Activated CD4-positive, alpha-beta T cell treated with anti-CD3 and anti-CD28 coated beads for 36 hours (primary cell): ENCODE measurements at regions not wholly inside any gene's neighbourhood (a gene's known extent, or its start where the extent isn't known, plus 50 kb on each side); places are given as distances from the start of the nearest gene placed in this dataset.

Experiments
- ATAC-seq: fragments of 200-7000 bp; cut with Tn5 transposase; one replicate; pipeline ENCODE4 v1.10.0; 2021; ENCODE audit warnings: mild to moderate bottlenecking, moderate library complexity
- CTCF ChIA-PET: fragments of 350-600 bp; sonication (Branson Sonifier 250); formaldehyde crosslinking; loops from one replicate; lab custom pipeline; 2021; ENCODE audit warnings: antibody characterized with exemption; lab: Charles Lee
- POLR2A ChIA-PET: fragments of 350-600 bp; sonication (Branson Sonifier 250); formaldehyde crosslinking; loops from one replicate; lab custom pipeline; 2021; ENCODE audit warnings: antibody characterized with exemption, inconsistent platforms; lab: Charles Lee
- DNase-seq: peaks from one replicate; pipeline ENCODE4 v3.0.0-alpha.2; 2020
- H3K27ac Mint-ChIP-seq: one replicate; pipeline ENCODE4 v1.8.0; 2021; ENCODE audit warnings: mixed read lengths
- H3K27me3 Mint-ChIP-seq: one replicate; pipeline ENCODE4 v1.8.0; 2021; ENCODE audit warnings: mixed read lengths
- H3K36me3 Mint-ChIP-seq: one replicate; pipeline ENCODE4 v1.8.0; 2021; ENCODE audit warnings: low read depth, mixed read lengths
- H3K4me1 Mint-ChIP-seq: one replicate; pipeline ENCODE4 v1.8.0; 2021; ENCODE audit warnings: mixed read lengths
- H3K4me3 Mint-ChIP-seq: one replicate; pipeline ENCODE4 v1.8.0; 2021; ENCODE audit warnings: mild to moderate bottlenecking, moderate library complexity, mixed read lengths
- H3K9me3 Mint-ChIP-seq: one replicate; pipeline ENCODE4 v1.8.0; 2021; ENCODE audit warnings: low read depth, mixed read lengths
- intact Hi-C, 2 experiments: fragments of 100-400 bp; cut with DNase I in 1 of 2; cut with micrococcal nuclease in 1 of 2; formaldehyde crosslinking; loops; one replicate each; pipeline versions ENCODE4 v1.14.2 to v1.15.1; 2022 to 2024; cut with DNase I, micrococcal nuclease

DNA sequence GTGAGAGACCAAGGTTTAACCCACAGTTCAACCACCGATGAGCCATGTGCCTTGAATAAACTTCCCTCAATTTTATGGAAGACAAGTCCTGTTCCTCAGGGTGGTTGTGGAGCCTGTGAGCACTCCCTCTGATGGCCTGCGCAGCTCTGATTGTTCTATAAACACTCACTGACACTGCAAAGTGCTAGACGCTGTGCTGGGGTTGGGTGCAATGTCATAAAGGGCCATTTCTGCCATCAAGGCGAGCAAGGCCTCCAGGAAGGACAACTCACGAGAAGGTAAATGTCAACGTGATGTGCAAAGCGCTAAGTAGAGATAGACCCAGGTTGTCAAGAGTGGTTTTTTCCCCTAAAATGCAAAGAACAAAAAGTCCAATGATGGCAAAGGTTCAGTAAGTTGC, 75.7 kb upstream of the SYT6 start:
- CTCF ChIA-PET: no interaction called here
- Mint-ChIP-seq H3K9me3 (no peaks in the 10 kb centered on the region), H3K27me3 (no peaks in the 10 kb centered on the region), H3K4me1 (peaks cover 3% of the 10 kb centered on the region), H3K36me3 (no peaks in the 10 kb centered on the region), H3K4me3 (no peak overlapping the region), H3K27ac (no peak overlapping the region)
- no peak for ATAC-seq
- POLR2A ChIA-PET: no interaction called here
- DNase-seq: no peak
- intact Hi-C loops: no loop called here

DNA sequence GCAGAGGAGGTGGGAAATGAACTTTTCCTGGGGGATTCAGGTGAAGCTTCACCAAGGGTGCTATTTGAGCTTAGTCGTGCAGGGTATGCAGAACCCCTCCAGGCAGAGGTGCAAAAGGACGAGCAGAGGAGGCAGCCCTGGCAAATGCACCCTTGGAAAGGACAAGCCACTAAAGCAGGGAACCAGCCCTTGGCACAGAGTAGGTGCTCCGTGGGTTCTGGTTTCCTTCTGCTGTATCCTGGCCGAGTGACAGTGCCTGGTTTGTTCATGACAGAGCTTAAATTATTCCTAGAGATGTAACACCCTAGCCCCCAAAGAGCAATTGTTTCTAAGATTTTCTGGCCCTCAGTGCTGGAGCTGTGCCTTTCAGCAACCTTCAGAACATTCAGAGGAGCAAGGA, 73.4 kb upstream of the SYT6 start:
- Mint-ChIP-seq H3K36me3 (no peaks in the 10 kb centered on the region), H3K27me3 (no peaks in the 10 kb centered on the region), H3K27ac (no peak overlapping the region), H3K9me3 (no peaks in the 10 kb centered on the region), H3K4me1 (no peaks in the 10 kb centered on the region), H3K4me3 (no peak overlapping the region)
- intact Hi-C loops: no loop called here
- ChIA-PET POLR2A (no interaction called here), CTCF (interaction anchor here (0.7 kb wide), 1 partner anchor 100 kb away, joined by 4 read pairs; no protein-coding TSS in a partner anchor)
- ATAC-seq: no peak
- DNase-seq: no peak

DNA sequence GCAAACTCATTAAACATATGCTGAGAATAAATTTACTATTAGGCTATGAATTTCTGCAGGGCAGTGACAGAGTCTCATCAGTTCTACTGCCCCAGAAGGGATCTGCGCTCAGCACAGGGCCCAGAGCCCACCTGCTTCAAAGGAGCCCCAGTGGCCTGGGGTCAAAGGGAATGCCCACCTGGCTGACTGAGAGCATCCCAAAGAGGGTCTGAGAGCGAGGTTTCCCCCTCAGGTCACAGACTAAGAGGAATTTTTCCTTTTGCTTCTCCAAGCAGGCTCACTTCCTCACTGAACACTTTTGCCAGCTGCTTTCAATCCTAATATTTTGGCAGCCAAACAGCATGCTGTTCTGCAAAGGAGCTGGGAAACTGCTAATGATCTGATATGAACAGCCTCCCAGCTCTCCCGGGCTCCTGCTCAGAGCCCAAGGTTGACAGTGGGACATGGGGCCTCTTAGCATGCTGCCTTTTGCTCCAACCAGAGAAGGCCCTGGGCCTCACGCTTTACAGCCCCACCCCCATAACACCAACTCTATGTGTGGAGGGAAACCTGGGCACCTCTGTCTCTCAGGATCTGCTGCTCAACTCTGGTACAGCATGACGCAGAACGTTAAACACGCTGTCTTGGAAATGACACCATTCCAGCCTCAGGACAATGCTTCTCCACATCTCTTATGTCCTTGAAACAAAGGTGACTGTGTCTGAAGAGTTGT, 70.7 kb upstream of the SYT6 start:
- DNase-seq (no peak), ATAC-seq (no peak)
- Mint-ChIP-seq H3K27ac (no peak overlapping the region), H3K36me3 (no peaks in the 10 kb centered on the region), H3K4me3 (no peak overlapping the region), H3K4me1 (no peaks in the 10 kb centered on the region), H3K9me3 (no peaks in the 10 kb centered on the region), H3K27me3 (no peaks in the 10 kb centered on the region)
- intact Hi-C loops: no loop called here
- ChIA-PET POLR2A (no interaction called here), CTCF (no interaction called here)

- CTCF ChIA-PET: no interaction called here
- DNase-seq (no peak), ATAC-seq (no peak)
- intact Hi-C loops: no loop called here
- Mint-ChIP-seq H3K4me3 (no peak overlapping the region), H3K4me1 (peaks cover 4% of the 10 kb centered on the region), H3K36me3 (no peaks in the 10 kb centered on the region), H3K27ac (no peak overlapping the region), H3K9me3 (no peaks in the 10 kb centered on the region), H3K27me3 (no peaks in the 10 kb centered on the region)
- POLR2A ChIA-PET: no interaction called here
Observed at GRCh38 chr1:114222920-114223319, 69.3 kb upstream of the SYT6 start.

DNA sequence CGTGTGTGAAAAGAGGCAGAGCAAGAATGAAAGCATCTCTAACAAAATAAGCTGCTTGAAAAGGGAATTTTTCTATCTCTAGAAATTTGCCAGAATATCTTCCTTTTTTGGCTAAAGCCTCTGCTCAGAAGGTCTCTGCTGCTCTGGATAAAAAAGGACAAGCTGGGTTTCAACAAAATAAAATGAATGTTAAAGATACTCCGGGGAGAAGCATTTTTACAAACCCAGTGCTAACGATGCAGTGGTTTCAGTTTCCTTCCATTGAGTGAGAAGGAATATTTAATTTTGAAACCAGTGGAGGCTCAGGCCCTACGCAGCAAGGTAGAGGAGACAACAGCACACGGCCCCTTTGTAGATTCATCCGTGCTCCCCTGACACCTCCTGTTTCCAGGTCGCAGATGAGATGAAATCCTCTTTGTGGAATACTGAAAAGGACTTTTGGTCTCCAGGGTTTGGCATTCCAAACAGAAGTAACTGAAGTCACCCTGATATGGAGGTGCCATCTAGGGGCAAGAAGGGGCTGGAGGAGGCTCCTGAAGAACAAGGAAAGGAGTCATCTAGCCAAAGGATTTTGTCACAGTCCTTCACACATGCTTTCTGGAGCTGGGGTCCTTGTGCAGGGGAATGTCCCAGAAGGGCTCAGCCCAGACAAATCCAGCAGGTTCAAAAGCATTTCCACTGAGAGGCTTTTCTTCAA, 65.7 kb upstream of the SYT6 start:
- Mint-ChIP-seq H3K36me3 (no peaks in the 10 kb centered on the region), H3K9me3 (no peaks in the 10 kb centered on the region), H3K4me1 (peaks cover 4% of the 10 kb centered on the region), H3K27me3 (no peaks in the 10 kb centered on the region), H3K4me3 (no peak overlapping the region), H3K27ac (no peak overlapping the region)
- intact Hi-C loops: no loop called here
- ChIA-PET POLR2A (no interaction called here), CTCF (no interaction called here)
- ATAC-seq (no peak), DNase-seq (no peak)

GRCh38 chr1:114218361-114219171, 64.9 kb upstream of the SYT6 start:
- H3K4me3 Mint-ChIP-seq: no peak overlapping the region
- H3K27me3 Mint-ChIP-seq: no peaks in the 10 kb centered on the region
- H3K4me1 Mint-ChIP-seq: peaks cover 4% of the 10 kb centered on the region
- H3K36me3 Mint-ChIP-seq: no peaks in the 10 kb centered on the region
- ChIA-PET POLR2A (no interaction called here), CTCF (interaction anchor here (0.7 kb wide), 1 partner anchor 16 kb away, joined by 3 read pairs; no protein-coding TSS in a partner anchor)
- intact Hi-C loops: no loop called here
- H3K27ac Mint-ChIP-seq: no peak overlapping the region
- ATAC-seq: no peak
- H3K9me3 Mint-ChIP-seq: no peaks in the 10 kb centered on the region
- no peak for DNase-seq

DNA sequence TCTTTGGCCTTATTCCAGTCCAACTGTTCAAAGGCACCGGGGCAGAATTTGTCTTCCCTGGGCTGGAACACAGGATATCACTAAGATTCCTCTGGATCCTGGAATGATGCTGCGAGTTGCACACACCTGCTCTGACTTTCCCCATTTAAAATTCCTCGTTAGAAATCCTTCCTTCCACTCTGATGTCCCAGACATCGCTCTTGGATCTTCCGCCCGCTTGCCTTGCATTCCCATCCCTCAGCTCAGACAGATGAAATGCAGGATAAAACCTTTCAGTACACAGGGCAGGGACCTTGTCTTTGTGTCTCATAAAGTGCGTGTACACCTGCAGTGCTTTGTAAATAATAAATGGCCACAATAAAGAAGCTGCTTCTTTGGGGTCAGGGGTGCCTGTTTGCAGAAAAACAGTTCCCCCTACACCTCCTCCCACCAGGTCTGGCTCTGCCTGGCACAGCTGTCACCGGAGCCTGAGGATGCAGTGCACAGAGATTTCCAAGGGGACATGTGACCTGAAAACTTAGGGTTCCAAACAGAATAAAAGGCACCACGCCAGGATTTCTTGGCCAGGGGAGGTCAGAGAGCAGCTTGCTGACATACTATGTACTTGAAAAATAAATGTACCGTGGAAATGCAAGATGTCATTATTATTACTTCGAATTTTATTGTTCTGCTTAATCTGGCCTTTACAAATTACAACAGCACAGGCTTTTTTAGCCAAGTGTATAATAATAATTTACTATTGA, 62.9 kb upstream of the SYT6 start:
- POLR2A ChIA-PET: no interaction called here
- CTCF ChIA-PET: interaction anchor here (0.7 kb wide), 1 partner anchor 160 kb away, joined by 3 read pairs; no protein-coding TSS in a partner anchor
- intact Hi-C loops: no loop called here
- Mint-ChIP-seq H3K9me3 (no peaks in the 10 kb centered on the region), H3K4me3 (no peak overlapping the region), H3K27me3 (peaks cover 4% of the 10 kb centered on the region), H3K36me3 (no peaks in the 10 kb centered on the region), H3K4me1 (peaks cover 4% of the 10 kb centered on the region), H3K27ac (no peak overlapping the region)
- DNase-seq (no peak), ATAC-seq (no peak)

GRCh38 chr1:114215436-114215835, 61.8 kb upstream of the SYT6 start:
- POLR2A ChIA-PET: no interaction called here
- Mint-ChIP-seq H3K27ac (no peak overlapping the region), H3K27me3 (peaks cover 4% of the 10 kb centered on the region)

DNA sequence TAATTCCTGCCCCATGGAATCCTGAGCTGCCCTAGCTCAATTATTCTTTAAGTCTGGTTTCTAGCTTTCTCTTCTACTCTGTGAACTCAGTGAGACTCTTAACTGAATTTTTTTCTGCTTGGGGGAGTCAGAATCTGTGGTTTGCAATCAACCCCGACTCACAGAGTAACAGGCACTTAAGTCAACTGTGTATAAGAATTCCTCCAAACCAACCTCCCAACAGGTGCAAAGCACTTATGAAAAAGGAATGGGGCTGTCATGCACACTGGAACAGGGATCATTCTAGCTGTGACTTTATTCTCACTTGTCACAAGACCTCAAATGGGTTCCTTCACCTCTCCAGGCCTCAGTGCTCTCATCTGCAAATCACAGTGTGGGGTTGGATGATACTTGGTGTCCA, 60.3 kb upstream of the SYT6 start:
- Mint-ChIP-seq H3K36me3 (no peaks in the 10 kb centered on the region), H3K27me3 (peaks cover 7% of the 10 kb centered on the region), H3K9me3 (no peaks in the 10 kb centered on the region), H3K27ac (no peak overlapping the region), H3K4me1 (peaks cover 4% of the 10 kb centered on the region), H3K4me3 (no peak overlapping the region)
- ChIA-PET POLR2A (no interaction called here), CTCF (interaction anchor here (1.0 kb wide), 1 partner anchor 237 kb away, joined by 3 read pairs; no protein-coding TSS in a partner anchor)
- intact Hi-C loops: no loop called here
- ATAC-seq (no peak), DNase-seq (no peak)

More at GRCh38 chr1:114215436-114215835, 61.8 kb upstream of the SYT6 start:
- intact Hi-C loops: no loop called here
- ATAC-seq: no peak
- DNase-seq: no peak
- CTCF ChIA-PET: interaction anchor here (0.8 kb wide), 1 partner anchor 100 kb away, joined by 3 read pairs; no protein-coding TSS in a partner anchor
- H3K36me3 Mint-ChIP-seq: no peaks in the 10 kb centered on the region
- peaks cover 4% of the 10 kb centered on the region for H3K4me1 Mint-ChIP-seq
- H3K4me3 Mint-ChIP-seq: no peak overlapping the region
- no peaks in the 10 kb centered on the region for H3K9me3 Mint-ChIP-seq

GRCh38 chr1:114209971-114210370, 56.3 kb upstream of the SYT6 start:
- H3K9me3 Mint-ChIP-seq: no peaks in the 10 kb centered on the region
- intact Hi-C loops: no loop called here
- POLR2A ChIA-PET: no interaction called here

DNA sequence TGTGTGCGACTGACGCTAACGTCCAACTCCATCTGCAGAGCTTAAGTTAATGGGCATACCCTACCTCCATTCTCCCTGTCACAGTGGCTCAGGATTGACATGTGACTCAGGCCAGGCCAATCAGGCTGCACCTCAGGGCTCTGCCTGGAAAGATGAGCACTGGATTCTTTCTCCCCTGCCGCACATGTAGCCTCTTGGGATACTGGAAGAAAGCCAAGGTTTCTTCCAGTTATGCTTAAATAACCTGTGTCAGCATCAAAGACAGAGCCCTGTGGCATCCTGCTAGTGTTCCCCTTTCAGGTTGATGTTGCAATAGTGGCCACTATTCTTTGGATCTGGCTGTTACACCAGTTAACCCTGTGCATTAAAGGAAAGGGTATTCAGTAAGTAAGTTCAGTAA, 55.0 kb upstream of the SYT6 start:
- no peak overlapping the region for H3K4me3 Mint-ChIP-seq
- POLR2A ChIA-PET: no interaction called here
- intact Hi-C loops: no loop called here

More at GRCh38 chr1:114209971-114210370, 56.3 kb upstream of the SYT6 start:
- no peak for DNase-seq
- Mint-ChIP-seq H3K27ac (no peak overlapping the region), H3K27me3 (peaks cover 20% of the 10 kb centered on the region), H3K4me1 (no peaks in the 10 kb centered on the region), H3K36me3 (no peaks in the 10 kb centered on the region), H3K4me3 (no peak overlapping the region)
- CTCF ChIA-PET: interaction anchor here (1.1 kb wide), 1 partner anchor 59 kb away, joined by 5 read pairs; no protein-coding TSS in a partner anchor
- no peak for ATAC-seq

More for the DNA sequence above, 55.0 kb upstream of the SYT6 start:
- Mint-ChIP-seq H3K9me3 (no peaks in the 10 kb centered on the region), H3K36me3 (no peaks in the 10 kb centered on the region), H3K4me1 (no peaks in the 10 kb centered on the region), H3K27ac (no peak overlapping the region), H3K27me3 (peaks cover 22% of the 10 kb centered on the region)
- ATAC-seq: no peak
- no peak for DNase-seq
- CTCF ChIA-PET: interaction anchor here (0.9 kb wide), 1 partner anchor 184 kb away, joined by 3 read pairs; no protein-coding TSS in a partner anchor
